Kidney epithelial cell (primary cell): ENCODE measurements at regions not wholly inside any gene's neighbourhood (a gene's known extent, or its start where the extent isn't known, plus 50 kb on each side); places are given as distances from the start of the nearest gene placed in this dataset.
"Not testable (repeated sequence)": the region's sequence is repeated elsewhere in the genome, so short reads cannot be mapped to it uniquely, and the experiment has no call there.

Experiments used
- DNase-seq: peaks from one replicate; pipeline ENCODE4 v3.0.0-alpha.2; 2010; ENCODE audit warnings: low read depth
- H3K27me3 ChIP-seq: 2 replicates; pipeline ENCODE4 v1.6.0; 2011; ENCODE audit warnings: low read length; ENCODE audit not compliant: control insufficient read depth, insufficient read depth
- H3K36me3 ChIP-seq: 2 replicates; pipeline ENCODE4 v1.5.1; 2011; ENCODE audit warnings: low read length; ENCODE audit not compliant: control insufficient read depth, insufficient read depth
- H3K4me3 ChIP-seq: 2 replicates; pipeline ENCODE4 v1.5.1; 2011; ENCODE audit warnings: low read depth, mild to moderate bottlenecking, control low read depth, low read length
- TF ChIP-seq, protein P1 (sequence below): IDR thresholded peaks from 2 replicates; pipeline ENCODE4 v1.5.1; 2011; ENCODE audit warnings: mild to moderate bottlenecking, moderate library complexity, low read length, control low read depth, inconsistent platforms; ENCODE audit not compliant: insufficient read depth, poor library complexity, severe bottlenecking

DNA sequence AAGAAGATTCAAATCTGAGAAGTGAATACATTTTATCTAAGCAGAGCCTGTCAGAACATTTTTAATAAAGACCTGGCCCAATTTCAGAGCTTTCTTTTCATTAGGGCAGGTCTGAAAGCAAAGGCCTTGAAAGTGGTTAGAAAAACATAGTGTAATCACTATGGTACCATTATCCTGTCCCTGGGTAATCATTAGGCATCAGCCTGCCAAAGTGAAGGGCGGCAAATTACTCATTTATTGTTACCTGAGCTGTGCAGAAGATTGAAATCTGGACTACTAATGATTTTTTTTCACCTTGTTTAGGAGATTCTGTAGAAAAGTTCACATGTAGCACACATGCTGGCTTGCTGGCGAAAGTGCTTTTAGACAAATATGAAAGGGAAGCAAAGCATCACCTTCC, 92.6 kb upstream of the PRKD1 start:
- Histone ChIP-seq H3K36me3 (no peaks in the 10 kb centered on the region), H3K27me3 (no peaks in the 10 kb centered on the region), H3K4me3 (no peak overlapping the region)
- no peak for DNase-seq
- TF ChIP-seq, protein P1, sequence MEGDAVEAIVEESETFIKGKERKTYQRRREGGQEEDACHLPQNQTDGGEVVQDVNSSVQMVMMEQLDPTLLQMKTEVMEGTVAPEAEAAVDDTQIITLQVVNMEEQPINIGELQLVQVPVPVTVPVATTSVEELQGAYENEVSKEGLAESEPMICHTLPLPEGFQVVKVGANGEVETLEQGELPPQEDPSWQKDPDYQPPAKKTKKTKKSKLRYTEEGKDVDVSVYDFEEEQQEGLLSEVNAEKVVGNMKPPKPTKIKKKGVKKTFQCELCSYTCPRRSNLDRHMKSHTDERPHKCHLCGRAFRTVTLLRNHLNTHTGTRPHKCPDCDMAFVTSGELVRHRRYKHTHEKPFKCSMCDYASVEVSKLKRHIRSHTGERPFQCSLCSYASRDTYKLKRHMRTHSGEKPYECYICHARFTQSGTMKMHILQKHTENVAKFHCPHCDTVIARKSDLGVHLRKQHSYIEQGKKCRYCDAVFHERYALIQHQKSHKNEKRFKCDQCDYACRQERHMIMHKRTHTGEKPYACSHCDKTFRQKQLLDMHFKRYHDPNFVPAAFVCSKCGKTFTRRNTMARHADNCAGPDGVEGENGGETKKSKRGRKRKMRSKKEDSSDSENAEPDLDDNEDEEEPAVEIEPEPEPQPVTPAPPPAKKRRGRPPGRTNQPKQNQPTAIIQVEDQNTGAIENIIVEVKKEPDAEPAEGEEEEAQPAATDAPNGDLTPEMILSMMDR: no peak

DNA sequence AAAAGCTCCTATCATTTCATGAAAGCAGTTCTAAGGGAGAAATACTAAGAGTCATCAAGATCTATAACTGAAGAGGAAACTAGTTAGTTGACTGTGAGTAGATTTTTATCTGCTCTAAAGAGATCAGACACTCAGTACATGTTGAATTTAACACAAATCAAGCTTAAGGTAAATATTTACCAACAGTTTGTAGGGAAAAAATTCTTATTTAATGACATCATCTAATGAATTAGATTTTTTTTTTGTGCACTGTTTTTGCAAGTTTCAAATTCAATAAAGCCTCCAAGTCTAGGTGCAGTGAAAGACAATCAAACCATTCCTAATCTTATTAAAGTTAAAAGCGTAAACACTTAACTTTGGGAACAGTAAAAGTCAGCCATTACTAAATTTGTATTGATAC, 93.0 kb upstream of the PRKD1 start:
- H3K27me3 ChIP-seq: no peaks in the 10 kb centered on the region
- TF ChIP-seq, protein P1: no peak
- no peak for DNase-seq
- no peak overlapping the region for H3K4me3 ChIP-seq
- H3K36me3 ChIP-seq: no peaks in the 10 kb centered on the region

DNA sequence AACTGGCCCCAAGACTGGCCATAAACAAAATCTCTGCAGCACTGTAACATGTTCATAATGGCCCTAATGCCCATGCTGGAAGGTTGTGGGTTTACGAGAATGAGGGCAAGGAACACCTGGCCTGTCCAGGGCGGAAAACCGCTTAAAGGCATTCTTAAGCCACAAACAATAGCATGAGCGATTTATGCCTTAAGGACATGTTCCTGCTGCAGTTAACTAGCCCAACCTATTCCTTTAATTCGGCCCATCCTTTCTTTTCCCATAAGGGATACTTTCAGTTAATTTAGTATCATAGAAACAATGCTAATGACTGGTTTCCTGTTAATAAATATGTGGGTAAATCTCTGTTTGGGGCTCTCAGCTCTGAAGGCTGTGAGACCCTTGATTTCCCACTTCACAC, 95.7 kb upstream of the PRKD1 start:
- H3K4me3 ChIP-seq, DNase-seq: not testable (repeated sequence)

DNA sequence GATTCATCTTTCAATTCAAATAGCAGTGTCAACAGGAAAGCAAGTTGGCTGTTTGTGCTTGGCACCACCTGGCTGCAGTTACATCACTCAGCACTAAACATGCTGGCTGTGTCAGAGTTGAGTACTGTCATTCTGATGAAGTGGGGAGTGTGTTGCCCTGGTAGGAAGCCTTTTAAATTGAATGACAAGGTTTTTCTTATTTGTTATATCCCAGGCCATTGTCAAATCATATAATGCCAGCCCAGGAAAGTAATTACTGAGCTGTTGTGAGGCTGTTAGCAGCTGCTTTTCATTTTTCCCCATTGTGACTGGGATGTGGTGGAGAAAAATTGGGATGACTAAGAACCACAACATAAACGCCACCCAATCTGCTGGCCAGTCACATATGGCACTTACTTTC, 106.5 kb upstream of the PRKD1 start:
- H3K27me3 ChIP-seq: no peaks in the 10 kb centered on the region
- no peaks in the 10 kb centered on the region for H3K36me3 ChIP-seq
- DNase-seq: no peak
- TF ChIP-seq, protein P1: no peak
- no peak overlapping the region for H3K4me3 ChIP-seq

More for the DNA sequence above, 95.7 kb upstream of the PRKD1 start:
- H3K36me3 ChIP-seq, H3K27me3 ChIP-seq: not testable (repeated sequence)

DNA sequence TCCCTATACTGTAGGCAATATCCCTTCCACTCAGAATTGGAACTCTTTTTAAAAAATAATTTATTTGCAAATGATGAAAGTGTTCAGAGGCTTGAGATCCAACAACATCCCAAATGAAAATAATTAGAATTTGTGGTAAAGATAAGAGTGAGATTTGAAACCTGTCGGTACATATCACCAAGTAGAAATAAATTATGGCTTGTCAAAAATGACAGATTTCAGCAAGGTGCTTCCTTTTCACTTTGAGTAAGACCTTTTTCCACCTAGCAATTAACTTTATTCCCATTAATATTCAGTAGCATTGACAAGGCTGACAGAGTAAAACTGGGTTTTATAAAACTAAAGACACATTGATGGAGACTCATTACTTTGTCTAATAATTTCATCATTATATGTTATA, 107.7 kb upstream of the PRKD1 start:
- TF ChIP-seq, protein P1: no peak
- no peak for DNase-seq
- H3K4me3 ChIP-seq: no peak overlapping the region
- no peaks in the 10 kb centered on the region for H3K27me3 ChIP-seq
- H3K36me3 ChIP-seq: no peaks in the 10 kb centered on the region

DNA sequence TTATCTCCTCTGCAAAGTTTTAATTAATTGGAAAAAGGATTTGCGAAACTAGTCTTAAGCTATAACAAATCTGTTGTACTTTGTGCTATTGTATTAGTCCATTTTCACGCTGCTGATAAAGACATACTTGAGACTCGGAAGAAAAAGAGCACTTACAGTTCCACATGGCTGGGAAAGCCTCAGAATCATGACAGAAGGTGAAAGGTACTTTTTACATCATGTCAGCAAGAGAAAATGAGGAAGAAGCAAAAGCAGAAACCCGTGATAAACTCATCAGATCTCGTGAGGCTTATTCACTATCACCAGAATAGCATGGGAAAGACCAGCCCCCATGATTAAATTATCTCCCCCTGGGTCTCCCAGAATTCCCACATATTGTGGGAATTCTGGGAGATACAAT, 118.1 kb upstream of the PRKD1 start:
- no peaks in the 10 kb centered on the region for H3K27me3 ChIP-seq
- DNase-seq: no peak
- no peaks in the 10 kb centered on the region for H3K36me3 ChIP-seq
- H3K4me3 ChIP-seq: no peak overlapping the region
- TF ChIP-seq, protein P1: no peak

DNA sequence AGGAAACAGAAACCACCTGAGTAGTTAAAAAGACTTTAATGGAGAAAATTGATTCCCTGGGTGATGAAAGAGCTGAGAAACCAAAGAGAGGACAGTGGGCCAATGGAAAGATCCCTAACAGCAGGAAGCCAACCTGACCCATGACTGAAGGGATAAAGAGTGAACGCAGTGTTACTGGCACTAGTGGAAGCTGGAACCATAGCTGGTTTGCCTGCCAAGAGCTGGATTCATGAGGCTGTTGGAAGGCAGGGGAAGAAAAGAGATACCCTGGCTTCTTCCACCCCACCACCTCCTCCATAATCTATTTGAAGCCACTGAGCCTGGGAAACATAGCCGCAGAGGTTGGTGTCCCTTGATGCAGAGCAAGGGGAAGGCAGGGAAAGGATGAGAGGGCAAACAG, 125.5 kb upstream of the PRKD1 start:
- H3K36me3 ChIP-seq: no peaks in the 10 kb centered on the region
- no peak overlapping the region for H3K4me3 ChIP-seq
- DNase-seq: no peak
- H3K27me3 ChIP-seq: no peaks in the 10 kb centered on the region
- TF ChIP-seq, protein P1: no peak
